Pons (tissue), 1 donor: ENCODE measurements at regions not wholly inside any gene's neighbourhood (a gene's known extent, or its start where the extent isn't known, plus 50 kb on each side); places are given as distances from the start of the nearest gene placed in this dataset.
"Not testable (repeated sequence)": the region's sequence is repeated elsewhere in the genome, so short reads cannot be mapped to it uniquely, and the experiment has no call there.

Experiments used
- DNase-seq: peaks from one replicate; pipeline ENCODE4 v3.0.0-alpha.2; 2016; ENCODE audit warnings: low spot score

- DNase-seq = no peak
Observed at GRCh38 chr5:130331332-130331731, 427.1 kb downstream of the CHSY3 start.

GRCh38 chr5:130324953-130325671 lies 420.8 kb downstream of the CHSY3 start:
- no peak for DNase-seq

- no peak for DNase-seq
Observed at GRCh38 chr5:130323804-130324454, 419.7 kb downstream of the CHSY3 start.

- DNase-seq = no peak
Observed at GRCh38 chr5:130321931-130322330, 417.7 kb downstream of the CHSY3 start.

- DNase-seq = no peak
Observed at GRCh38 chr5:130316971-130317680, 412.9 kb downstream of the CHSY3 start.

- no peak for DNase-seq
Observed at GRCh38 chr5:130295235-130295634, 391.0 kb downstream of the CHSY3 start.

GRCh38 chr5:130294798-130295197 lies 390.5 kb downstream of the CHSY3 start:
- not testable (repeated sequence) for DNase-seq

GRCh38 chr5:130290219-130290618 lies 386.0 kb downstream of the CHSY3 start:
- DNase-seq = no peak

GRCh38 chr5:130289132-130290088 lies 385.1 kb downstream of the CHSY3 start:
- DNase-seq = no peak

- DNase-seq = no peak
Observed at GRCh38 chr5:130287438-130287837, 383.2 kb downstream of the CHSY3 start.

GRCh38 chr5:130286971-130287370 lies 382.7 kb downstream of the CHSY3 start:
- DNase-seq = no peak

- DNase-seq = no peak
Observed at GRCh38 chr5:130282049-130282448, 377.8 kb downstream of the CHSY3 start.

- DNase-seq = no peak
Observed at GRCh38 chr5:130280528-130281217, 376.4 kb downstream of the CHSY3 start.

- no peak for DNase-seq
Observed at GRCh38 chr5:130279386-130279785, 375.1 kb downstream of the CHSY3 start.

- DNase-seq = no peak
Observed at GRCh38 chr5:130278136-130278535, 373.9 kb downstream of the CHSY3 start.

GRCh38 chr5:130277522-130277921 lies 373.3 kb downstream of the CHSY3 start:
- no peak for DNase-seq

- no peak for DNase-seq
Observed at GRCh38 chr5:130277002-130277401, 372.7 kb downstream of the CHSY3 start.

GRCh38 chr5:130272837-130273236 lies 368.6 kb downstream of the CHSY3 start:
- DNase-seq = no peak

- no peak for DNase-seq
Observed at GRCh38 chr5:130270786-130271185, 366.5 kb downstream of the CHSY3 start.

- no peak for DNase-seq
Observed at GRCh38 chr5:130268489-130268888, 364.2 kb downstream of the CHSY3 start.

- no peak for DNase-seq
Observed at GRCh38 chr5:130267926-130268325, 363.7 kb downstream of the CHSY3 start.
